OCI-LY3 (cell line): ENCODE measurements at regions not wholly inside any gene's neighbourhood (a gene's known extent, or its start where the extent isn't known, plus 50 kb on each side); places are given as distances from the start of the nearest gene placed in this dataset.

Experiments used
- EZH2phosphoT487 ChIP-seq: fragments of 200-600 bp; shearing (Covaris generic); IDR thresholded peaks from 2 replicates; pipeline ENCODE4 v1.6.1; 2018; ENCODE audit warnings: antibody characterized with exemption, mixed run types, low read depth
- TF ChIP-seq, protein P1 (sequence below): fragments of 200-600, 300-600 bp; sonication (generic); IDR thresholded peaks from 2 replicates; pipeline ENCODE4 v1.5.1; 2014; ENCODE audit warnings: antibody characterized with exemption, low read length, low read depth

DNA sequence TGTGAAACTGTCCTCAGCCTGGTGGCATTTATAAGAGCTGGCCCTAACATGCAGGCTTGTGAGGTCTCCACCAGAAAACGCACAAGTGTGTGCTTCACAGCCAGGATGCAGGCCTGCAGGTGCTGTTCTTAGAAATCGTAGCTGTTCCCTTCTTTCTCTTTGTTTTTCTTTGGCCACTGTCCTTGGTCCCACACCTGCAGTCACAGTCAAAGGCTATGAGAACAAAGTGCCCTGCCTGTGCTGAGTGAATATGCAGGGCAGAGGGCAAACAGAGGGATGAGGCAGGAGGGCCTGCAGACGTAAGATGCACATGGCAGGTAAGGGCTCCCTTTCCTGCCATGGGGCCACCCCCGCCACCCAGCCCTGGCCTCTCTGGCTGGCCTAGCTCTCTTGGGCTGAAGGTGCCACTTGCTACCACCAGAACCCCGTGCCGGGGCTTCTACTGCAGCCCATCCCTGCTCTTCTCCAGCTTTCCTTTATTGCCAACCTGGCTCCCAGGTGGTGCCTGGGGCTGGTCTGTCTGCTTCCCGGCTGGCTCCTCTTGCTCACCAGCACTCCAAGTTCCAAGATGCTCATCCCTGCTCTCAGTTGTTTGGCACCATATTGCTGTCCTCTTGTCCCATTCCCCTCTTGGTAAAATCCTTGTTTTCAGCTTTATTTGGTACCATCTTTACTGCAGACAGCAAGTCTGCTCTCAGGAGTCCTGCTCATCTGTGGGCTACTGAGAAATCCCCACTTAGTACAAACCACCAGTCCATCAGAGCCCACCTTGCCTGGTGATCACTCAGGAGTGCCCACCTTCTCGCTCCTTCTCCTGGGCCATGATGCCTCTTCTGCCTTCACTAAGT, 308.1 kb upstream of the ZMIZ1 start:
- TF ChIP-seq, protein P1, sequence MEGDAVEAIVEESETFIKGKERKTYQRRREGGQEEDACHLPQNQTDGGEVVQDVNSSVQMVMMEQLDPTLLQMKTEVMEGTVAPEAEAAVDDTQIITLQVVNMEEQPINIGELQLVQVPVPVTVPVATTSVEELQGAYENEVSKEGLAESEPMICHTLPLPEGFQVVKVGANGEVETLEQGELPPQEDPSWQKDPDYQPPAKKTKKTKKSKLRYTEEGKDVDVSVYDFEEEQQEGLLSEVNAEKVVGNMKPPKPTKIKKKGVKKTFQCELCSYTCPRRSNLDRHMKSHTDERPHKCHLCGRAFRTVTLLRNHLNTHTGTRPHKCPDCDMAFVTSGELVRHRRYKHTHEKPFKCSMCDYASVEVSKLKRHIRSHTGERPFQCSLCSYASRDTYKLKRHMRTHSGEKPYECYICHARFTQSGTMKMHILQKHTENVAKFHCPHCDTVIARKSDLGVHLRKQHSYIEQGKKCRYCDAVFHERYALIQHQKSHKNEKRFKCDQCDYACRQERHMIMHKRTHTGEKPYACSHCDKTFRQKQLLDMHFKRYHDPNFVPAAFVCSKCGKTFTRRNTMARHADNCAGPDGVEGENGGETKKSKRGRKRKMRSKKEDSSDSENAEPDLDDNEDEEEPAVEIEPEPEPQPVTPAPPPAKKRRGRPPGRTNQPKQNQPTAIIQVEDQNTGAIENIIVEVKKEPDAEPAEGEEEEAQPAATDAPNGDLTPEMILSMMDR = no peak
- no peak for TF ChIP-seq EZH2phosphoT487
